ENCODE measurements at regions not wholly inside any gene's neighbourhood (a gene's known extent, or its start where the extent isn't known, plus 50 kb on each side); places are given as distances from the start of the nearest gene placed in this dataset.
"Not testable (repeated sequence)": the region's sequence is repeated elsewhere in the genome, so short reads cannot be mapped to it uniquely, and the experiment has no call there.

DNA sequence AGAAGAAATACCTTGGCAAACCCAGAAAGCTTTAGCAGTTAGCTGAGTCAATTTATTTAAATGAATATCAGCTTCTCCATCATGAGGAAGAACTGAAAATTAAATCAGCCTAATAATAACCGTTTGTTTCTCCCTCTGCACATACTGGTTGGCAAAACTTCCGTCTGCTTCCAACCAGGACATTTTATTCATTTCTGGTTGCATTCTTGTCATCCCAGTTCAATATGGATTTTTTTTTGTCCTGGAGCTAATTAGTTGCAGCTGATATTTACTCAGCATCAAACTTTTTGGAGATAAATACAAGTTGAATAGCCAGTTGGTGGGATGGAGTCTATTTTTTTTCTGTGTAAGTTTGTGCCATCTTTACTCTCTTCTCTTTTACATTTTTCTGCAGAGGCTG lies 126.5 kb upstream of the GDNF start:
- DNase-seq (ENCODE audit: low read depth in 2 of 2): no peak

DNA sequence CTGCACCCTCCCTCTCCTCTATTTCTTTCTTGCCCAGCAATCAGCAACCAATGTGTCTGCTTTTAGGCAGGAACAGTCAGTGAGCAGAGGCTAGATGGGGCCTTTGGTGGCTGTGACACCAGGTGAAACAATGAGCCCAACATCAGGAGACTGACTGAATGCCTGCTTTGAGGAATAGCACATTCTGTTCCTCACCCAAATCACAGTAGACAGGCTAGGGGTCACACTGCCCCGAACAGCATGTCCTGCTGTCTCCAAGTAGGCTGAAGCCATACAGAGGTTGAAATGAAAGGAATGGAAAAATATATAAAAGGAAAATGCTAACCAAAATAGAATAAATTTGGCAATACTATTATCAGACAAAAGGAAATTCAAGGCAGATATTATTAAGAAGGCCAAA lies 122.5 kb upstream of the GDNF start:
- no peak for DNase-seq (ENCODE audit: low read depth in 2 of 2)

DNA sequence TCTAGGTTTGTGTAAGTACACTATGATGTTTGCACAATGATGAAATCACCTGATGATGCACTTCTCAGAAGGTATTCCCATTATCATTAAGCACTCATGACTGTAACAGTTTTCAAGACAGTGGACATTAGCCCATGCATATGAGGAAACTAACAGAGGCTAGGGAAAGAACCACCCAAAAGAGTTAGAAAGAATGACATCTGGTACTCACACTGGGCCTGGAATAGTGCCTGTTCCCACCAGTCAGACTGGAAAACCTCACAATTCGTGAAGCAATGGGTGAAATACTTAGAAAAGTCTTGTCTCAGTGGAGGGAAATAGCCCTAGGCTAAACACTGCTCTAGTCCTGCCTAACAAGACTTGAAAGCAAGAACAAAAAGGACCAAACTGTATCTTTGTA lies 117.4 kb upstream of the GDNF start:
- DNase-seq (ENCODE audit: low read depth in 2 of 2): no peak

DNA sequence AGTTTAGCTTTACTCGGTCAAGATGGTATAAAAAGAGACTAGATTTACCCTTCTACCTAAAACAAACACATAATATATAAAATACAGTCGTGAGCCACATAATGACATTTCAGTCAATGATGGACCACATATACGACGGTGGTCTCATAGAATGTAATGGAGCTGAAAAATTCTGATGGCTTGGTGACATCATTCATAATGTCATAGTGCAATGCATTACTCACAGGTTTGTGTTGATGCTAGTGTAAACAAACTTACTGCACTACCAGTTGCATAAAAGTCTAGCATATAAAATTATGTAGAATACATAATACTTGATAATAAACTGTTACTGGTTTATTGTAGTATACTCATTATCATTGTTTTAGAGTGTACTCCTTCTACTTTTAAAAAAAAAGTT lies 115.9 kb upstream of the GDNF start:
- DNase-seq (ENCODE audit: low read depth in 2 of 2): no peak

DNA sequence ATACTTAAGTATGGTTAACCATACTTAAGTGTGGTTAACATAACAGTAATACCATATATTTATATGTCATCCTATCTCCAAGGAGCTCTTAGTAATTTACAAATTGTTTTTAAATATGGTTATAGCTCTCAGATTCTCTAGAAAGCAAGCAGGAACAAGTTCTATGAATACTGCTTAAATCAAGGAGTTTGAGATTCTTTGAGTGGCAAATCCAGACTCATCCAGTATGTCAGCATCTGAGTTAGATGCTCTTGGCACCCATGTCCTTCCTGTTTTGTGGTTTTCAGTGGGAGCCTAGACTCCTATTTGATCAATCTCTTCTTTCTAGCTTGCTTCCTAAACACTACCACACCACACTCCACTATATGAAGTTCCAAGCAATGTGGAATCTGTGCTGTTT lies 114.7 kb upstream of the GDNF start:
- no peak for DNase-seq (ENCODE audit: low read depth in 2 of 2)

DNA sequence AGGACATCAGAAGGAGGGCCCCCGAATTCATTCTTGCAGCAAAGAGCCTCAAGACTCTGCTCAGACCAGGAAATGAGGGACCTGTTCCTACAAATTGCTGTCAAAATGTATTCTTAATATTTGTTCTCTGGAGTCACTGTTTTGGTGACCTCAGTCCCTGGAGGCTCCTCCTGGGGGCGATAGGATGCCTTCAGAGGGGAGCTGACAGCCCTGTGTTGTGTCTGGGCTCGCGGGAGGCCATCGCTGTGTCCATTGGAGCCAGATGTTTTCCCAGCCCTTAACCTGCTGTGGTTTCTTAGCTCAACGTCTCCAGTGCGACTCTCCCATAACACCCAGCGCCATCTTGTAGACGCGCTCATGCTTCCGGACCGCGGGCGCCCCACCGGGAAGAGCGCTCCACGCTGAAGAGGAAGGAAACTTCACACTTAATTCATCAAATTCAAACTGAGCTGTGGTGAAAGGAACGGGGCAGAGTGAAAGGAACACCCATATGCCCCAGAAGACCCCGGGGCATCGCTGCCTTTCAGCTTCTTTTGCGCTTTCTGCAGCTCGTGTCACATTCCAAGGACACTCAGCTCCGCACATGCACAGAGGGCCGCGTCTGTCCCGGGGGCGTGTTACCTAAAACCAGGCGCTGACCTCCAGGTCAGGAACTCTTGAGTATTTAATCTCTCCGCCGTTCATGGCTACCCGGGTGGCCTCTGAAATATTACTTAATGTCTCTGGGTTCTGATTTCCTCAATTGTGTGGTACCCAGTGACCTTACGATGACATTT lies 112.3 kb upstream of the GDNF start:
- DNase-seq (ENCODE audit: low read depth in 2 of 2): no peak

DNA sequence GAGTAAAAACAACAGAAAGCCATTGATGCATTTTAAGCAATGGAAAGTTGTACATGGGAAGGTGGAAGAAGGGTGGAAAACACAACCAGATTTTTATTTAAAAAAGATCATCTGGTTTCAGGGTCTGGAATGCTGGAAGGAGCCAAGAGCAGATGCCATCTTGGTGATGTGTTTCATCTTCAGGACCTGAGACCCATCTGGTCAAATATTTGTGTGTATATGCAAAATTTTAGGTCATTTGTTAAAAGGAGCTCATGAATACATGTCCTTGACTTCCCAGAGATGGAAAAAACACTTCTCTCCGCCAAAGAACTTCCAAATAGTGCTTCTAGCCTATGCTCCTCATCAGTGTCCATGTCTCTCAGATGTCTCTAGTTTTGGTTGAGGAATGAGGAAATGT lies 110.6 kb upstream of the GDNF start:
- no peak for DNase-seq (ENCODE audit: low read depth in 2 of 2)

DNA sequence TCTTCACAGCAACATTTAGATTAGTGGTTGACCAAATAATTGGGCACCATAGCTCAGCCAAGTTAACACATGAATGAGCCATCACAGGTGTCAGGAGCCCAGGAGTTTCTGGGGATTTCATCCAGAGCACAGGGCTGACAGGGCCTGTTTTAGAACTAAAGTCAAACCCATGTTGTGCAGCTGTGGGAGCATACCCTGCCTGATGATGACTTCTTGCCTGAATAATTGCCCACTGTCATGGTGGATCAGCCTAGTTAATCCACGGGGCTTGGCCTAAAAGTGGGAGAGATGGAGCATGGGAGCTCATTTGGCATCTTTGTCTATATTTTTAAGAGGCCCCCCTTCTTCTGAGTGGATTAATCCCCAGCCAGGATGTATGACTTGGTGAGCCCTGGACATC lies 105.6 kb upstream of the GDNF start:
- DNase-seq (ENCODE audit: low read depth in 2 of 2): no peak

DNA sequence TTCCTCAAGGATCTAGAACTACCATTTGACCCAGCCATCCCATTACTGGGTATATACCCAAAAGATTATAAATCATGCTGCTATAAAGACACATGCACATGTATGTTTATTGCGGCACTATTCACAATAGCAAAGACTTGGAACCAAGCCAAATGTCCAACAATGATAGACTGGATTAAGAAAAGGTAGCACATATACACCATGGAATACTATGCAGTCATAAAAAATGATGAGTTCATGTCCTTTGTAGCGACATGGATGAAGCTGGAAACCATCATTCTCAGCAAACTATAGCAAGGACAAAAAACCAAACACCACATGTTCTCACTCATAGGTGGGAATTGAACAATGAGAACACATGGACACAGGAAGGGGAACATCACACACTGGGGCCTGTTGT lies 103.3 kb upstream of the GDNF start:
- not testable (repeated sequence) for DNase-seq (ENCODE audit: low read depth in 2 of 2)

DNA sequence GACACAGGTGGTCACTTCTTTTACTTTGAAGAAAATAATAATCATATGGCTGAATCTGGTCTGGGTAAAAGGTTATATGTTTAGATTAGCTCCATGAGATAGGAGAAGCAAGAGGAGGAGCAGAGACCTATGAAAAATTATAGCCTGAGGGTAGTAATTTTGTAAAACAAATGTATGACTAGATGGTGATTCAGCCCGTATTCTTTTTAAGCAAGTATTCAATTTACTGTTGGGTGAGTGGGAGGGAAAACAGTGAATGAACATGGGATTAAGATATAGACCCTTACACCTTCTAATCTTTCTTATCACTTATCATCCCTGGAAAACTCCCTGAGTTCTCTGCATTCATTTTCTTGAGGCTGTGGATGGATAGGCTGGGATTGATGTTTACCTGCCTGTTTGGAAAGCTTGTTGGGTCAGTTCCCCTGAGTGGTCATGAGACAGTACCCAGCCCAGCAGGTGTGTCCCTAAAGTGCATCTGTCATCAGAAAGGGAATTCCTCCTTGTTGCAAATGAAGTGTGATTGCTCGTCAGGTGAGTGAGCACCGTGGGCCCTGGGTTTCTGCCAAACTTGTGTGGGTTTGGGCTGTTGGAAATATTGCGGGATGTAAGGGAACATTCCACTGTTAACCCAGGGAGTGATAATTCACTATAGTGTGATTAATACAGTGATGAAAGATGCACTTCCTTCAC lies 101.2 kb upstream of the GDNF start:
- DNase-seq (ENCODE audit: low read depth in 2 of 2): no peak

DNA sequence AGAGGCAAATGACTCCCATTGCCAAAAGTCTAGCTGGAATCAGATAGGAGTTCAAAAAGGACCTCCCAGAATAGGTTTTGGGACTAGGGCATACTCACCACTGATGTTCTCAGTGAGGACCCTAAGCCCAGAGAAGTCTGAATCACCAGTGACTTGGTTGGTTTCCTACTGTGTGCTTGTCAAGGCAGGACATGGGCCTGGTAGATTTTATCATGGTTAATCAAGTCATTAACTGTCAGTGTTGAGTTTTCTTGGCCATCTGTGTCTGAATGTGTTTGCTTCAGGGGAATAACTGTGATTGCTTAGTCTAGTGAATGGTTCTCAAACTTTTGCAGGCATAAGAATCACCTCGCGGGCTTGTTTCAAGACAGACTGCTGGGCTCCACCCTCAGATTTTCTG lies 99.0 kb upstream of the GDNF start:
- no peak for DNase-seq (ENCODE audit: low read depth in 2 of 2)

DNA sequence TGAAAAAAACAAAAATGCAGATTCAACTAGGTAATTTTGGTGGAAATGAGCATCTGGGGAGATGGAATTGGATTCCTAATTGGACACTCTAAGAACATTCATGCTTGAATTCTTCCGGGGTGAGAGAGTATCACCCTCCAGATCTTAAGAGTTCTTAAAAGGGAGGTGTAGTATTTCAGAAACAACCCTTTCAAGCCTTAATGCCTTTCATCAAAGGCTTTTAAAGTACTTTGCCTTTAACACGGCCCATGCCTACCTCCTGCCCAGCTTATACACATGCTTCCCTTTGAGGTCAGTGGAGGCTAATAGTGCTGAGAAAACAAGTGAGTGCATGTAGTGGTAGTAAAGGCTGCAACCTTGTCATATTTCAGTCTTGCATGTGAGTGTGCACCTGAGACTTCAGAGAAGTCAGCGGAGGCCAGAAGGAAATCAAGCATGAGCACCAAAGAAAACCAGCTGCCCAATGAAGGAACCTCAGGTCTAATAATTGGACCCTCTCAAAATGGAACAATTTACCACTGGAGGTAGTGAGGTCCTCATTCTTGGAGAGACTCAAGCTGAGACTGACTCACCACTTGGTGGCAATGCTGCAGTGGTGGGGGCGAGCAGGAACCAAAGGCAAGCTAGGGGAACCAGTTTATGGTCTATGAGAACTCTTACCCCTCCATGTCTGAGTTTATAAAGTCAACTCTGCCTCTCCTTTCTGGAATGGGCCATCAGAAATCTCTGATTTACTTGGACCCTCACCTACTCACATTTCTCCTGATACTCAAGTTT lies 98.4 kb upstream of the GDNF start:
- no peak for DNase-seq (ENCODE audit: low read depth in 2 of 2)

DNA sequence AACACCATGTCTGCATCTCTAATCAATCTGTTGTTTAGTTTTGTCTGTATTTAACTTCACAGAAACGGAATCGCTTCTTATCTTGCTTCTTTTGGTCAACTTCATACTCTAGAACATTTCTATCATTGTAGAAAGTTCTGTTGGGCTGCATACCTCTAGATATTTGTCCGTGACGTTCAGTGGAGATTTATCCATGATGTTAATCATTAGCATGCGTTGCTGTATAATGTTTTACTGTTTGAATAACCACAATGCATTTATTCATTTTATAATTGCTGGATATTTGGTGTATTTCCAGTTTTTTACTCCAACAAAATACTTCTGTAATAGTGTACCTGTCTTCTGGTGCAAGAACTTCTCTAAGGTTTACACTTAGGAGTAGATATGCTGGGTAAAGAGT lies 96.2 kb upstream of the GDNF start:
- no peak for DNase-seq (ENCODE audit: low read depth in 2 of 2)

DNA sequence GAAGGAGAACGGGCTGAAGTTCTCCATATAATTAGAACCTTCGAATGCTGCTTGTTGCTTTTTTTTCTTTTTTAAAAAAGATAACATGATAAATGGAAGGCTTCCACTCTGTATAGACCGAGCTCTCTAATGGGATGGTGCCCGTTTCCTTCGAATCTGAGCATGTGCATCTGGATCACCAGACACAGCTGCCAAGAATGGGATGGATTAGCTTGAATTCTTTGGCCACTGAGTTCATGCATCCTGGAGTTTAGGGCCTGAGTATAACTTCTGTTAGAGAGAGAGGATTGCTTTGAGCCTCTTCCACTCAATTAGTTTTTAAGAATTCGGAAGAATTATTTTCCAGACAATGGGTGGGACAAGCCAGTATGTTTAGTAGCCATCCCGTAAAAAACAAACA lies 93.7 kb upstream of the GDNF start:
- DNase-seq (ENCODE audit: low read depth in 2 of 2): no peak

DNA sequence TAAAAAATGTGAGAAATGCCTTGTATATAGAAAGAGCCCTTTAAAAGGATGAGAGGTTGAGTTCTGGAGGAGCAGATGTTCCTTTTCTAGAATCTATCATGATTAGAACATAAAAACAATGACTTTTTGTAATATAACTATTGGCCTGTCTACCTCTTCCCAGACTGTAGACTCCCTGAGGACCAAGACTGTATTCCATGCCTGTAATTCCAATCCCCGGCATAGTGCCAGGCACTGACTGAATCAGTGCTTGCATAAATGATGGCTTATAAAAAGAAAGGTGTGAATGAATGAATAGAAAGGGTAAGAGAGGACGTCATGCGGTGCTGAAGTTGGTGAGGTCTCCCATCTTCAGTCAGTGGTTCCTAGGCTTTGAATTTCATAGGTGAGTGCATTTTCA lies 92.6 kb upstream of the GDNF start:
- no peak for DNase-seq (ENCODE audit: low read depth in 2 of 2)

DNA sequence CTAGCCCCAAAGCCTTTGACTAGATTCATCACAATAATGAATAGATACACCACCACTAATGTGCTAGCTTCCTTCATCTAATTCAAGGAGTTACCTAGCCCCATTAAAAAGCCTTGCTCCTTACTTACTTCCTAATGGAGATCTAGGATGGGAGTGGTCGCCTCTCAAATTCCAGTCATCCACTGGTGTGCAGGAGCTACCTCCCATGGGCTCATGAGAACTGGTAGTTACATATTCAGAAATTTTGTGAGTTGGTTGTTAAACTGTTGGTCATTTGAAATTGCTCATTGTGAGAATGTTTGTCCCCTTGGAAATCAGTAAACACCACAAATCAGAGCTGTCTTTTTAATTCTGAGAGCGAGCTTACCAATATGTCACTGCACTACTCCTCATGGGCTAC lies 91.7 kb upstream of the GDNF start:
- DNase-seq (ENCODE audit: low read depth in 2 of 2): no peak

DNA sequence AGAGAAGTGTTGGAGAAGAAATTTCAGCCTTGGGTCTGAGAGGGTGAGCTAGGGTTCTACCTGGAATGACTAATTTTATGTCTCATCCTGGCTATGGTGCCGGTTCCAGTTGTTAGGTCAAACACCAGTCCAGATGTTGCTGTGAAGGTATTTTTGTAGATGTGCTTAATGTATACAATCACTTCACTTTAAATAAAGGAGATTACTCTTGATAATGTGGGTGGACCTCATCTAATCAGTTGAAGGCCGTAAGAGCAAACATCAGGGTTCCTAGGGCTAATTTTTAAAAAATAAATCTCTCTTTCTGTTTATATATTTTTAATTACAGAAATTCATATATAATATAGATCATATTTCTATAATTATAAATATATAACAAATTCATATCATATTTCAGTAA lies 90.5 kb upstream of the GDNF start:
- DNase-seq (ENCODE audit: low read depth in 2 of 2): no peak

DNA sequence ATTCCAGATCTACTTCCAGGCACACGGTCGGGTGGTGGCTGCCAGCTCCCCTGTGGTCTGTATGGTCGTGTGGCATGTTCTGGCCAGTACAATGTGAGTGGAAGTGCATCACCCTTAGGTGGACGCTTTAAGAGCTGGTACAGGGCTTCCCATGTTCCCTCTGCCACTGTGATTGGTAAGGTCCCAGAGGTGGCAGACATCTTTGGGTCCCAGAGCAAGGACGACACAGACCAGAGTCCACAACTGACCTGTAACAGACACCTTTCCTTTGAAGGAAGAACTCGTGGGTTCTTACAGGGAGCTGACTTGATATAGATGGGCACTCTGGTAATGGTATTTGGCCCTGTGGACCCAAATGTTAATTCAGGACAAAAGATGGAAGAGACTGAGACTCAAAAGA lies 90.0 kb upstream of the GDNF start:
- no peak for DNase-seq (ENCODE audit: low read depth in 2 of 2)

DNA sequence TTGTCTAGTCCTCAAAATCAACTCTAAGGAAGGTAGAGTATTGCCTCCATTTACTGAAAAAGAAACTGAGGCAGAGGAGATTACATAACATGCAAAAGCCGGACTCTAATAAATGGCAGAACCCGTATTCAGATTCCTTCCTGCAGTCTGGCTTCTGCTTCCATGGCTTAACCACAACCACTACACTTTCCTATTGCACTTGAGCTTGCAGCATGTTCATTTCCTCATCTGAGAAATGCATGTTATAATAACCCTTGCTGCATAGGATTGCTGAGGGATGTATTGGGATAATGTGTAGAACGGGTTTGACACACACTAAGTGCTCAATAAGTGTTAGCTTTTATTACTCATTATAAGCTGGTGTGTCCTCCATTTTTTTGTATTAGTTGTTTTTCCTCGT lies 87.9 kb upstream of the GDNF start:
- not testable (repeated sequence) for DNase-seq (ENCODE audit: low read depth in 2 of 2)

DNA sequence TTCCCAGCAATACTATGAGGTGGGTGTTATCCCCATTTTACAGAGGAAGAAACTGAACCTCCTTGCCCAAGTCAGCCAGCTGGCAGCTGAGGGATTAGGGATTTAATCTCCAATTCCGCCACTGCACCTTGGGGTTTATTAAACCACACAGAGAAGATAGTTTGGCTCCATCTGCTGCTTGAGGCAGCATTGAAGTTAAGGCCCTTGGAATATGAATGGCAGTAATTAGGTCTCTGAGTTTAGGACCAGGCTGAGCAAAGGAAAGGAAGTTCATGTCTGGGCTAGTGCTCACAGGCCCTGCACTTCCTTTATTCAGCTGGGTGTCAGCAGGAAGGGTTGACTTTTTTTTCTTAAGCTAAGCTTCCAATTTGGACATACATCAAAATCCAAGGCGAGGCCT lies 86.9 kb upstream of the GDNF start:
- DNase-seq (ENCODE audit: low read depth in 2 of 2): no peak

DNA sequence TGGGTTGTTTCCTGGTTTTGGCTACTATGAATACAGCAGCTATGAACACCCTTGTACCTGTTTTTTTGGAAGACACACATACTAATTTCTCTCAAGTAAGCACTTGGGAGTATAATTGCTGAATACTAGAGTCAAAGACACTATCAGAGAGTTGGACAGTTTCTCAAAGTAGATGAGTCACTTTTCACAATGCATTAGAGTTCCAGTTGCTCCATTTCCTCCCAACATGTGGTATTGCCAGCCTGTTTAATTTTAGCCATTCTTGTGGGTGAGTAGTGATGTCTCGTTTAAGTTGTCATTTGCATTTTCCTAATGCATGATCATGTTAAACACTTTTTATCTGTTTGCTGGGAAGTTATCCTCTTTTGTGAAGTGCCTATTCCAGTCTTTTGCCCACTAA lies 81.6 kb upstream of the GDNF start:
- no peak for DNase-seq (ENCODE audit: low read depth in 2 of 2)

DNA sequence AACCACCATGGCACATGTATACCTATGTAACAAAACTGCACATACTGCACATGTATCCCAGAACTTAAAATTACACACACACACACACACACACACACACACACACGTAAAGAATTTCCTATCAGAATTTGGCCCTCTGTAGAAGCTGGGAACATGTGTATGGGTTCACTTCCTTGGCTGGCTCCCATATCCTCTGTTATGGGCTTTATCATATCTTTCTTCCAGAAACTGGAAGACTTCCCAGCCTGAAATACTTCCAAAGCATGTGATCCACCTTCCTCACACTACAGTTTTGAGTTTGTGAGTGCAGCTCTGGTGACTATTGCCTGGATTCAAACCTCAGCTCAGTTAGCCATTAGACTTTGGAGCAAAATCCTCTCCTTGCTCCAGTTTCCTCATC lies 78.6 kb upstream of the GDNF start:
- DNase-seq (ENCODE audit: low read depth in 2 of 2): no peak

DNA sequence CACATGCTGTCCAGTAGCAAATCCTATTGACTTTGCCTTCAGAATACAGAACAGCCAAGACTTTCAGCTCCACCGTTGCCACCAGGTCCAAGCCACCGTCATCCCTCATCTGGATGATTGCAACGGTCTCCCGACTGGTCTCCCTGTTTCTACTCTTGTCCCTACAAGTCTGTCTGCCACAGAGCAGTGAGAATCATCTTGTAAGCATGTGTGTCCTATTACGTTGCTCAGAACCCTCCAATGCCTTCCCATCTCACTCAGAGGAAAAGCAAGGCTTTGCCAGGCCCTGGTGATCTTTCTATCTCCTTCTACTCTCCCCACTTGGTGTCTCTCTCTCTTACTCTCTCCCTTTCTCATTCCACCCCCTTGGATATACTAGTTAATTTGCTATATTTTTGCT lies 76.7 kb upstream of the GDNF start:
- no peak for DNase-seq (ENCODE audit: low read depth in 2 of 2)

Measured in stimulated activated CD4-positive, alpha-beta T cell treated with anti-CD3 and anti-CD28 coated beads, Interleukin-12 subunit alpha, Interleukin-12 subunit beta, amount 100 ng/mL, for 24 hours (primary cell).